HepG2 (cell line): ENCODE measurements at regions not wholly inside any gene's neighbourhood (a gene's known extent, or its start where the extent isn't known, plus 50 kb on each side); places are given as distances from the start of the nearest gene placed in this dataset.

ENCODE experiments used
- BHLHE40 ChIP-seq: IDR thresholded peaks from 2 replicates; pipeline ENCODE4 v1.6.1; 2011; ENCODE audit warnings: low read length, improper control_type of control experiment
- HOXA3 ChIP-seq: sonication (generic); formaldehyde crosslinking; IDR thresholded peaks from 2 replicates; pipeline ENCODE4 v1.5.0; 2020; ENCODE audit warnings: missing genetic modification reagents
- MYC ChIP-seq: sonication (generic); formaldehyde crosslinking; IDR thresholded peaks from 2 replicates; pipeline ENCODE4 v1.9.0; 2021; ENCODE audit warnings: missing genetic modification reagents, borderline replicate concordance
- RAD21 ChIP-seq: fragments of 450-650 bp; formaldehyde crosslinking; IDR thresholded peaks from 2 replicates; pipeline ENCODE4 v1.5.0; 2020; ENCODE audit warnings: mild to moderate bottlenecking
- RFX5 ChIP-seq: IDR thresholded peaks from 2 replicates; pipeline ENCODE4 v1.6.1; 2011; ENCODE audit warnings: low read depth, low read length, improper control_type of control experiment
- SIN3A ChIP-seq: IDR thresholded peaks from 2 replicates; pipeline ENCODE4 v1.6.1; 2011; ENCODE audit warnings: low read depth, mild to moderate bottlenecking, control low read depth, low read length, borderline replicate concordance
- ZNF121 ChIP-seq: sonication (generic); formaldehyde crosslinking; IDR thresholded peaks from 2 replicates; pipeline ENCODE4 v1.5.0; 2020; ENCODE audit warnings: mild to moderate bottlenecking, missing genetic modification reagents
- TF ChIP-seq, protein P1 (sequence below): sonication (generic); formaldehyde crosslinking; IDR thresholded peaks from 2 replicates; pipeline ENCODE4 v1.5.0; 2020; ENCODE audit warnings: mild to moderate bottlenecking, missing genetic modification reagents, moderate library complexity
- TF ChIP-seq, protein P2 (sequence below): sonication (generic); formaldehyde crosslinking; IDR thresholded peaks from 2 replicates; pipeline ENCODE4 v1.5.1; 2020; ENCODE audit warnings: missing genetic modification reagents, mild to moderate bottlenecking, borderline replicate concordance
- TF ChIP-seq, protein P3 (sequence below): fragments of 450-650 bp; IDR thresholded peaks from 2 replicates; pipeline ENCODE4 v1.6.1; 2017; ENCODE audit warnings: mild to moderate bottlenecking
- TF ChIP-seq, protein P4 (sequence below), 2 experiments: IDR thresholded peaks; 2 replicates each; pipeline ENCODE4 v1.6.1; 2011 to 2012; ENCODE audit warnings: low read length in 2 of 2, borderline replicate concordance in 1 of 2, low read depth in 1 of 2, mild to moderate bottlenecking in 1 of 2, moderate library complexity in 1 of 2

DNA sequence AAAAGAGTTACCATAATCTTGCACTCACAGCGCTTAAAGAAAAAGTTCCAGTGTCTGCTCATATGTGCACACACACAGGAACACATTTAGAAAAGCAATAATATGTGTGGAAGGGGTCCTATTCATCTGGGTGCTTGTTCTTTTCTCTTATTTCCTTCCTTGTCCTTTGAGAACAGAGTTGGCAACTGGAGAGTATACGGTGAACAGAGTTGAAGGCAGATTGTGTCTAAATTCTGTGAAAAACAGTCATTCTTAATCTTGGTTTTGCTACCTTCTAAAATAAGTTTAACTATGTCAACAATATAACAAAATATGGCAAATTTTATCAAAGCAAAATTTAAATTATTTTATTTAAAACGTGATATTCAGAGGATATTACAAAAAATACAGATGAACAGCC, 365.1 kb upstream of the NOCT start:
- TF ChIP-seq, protein P1, sequence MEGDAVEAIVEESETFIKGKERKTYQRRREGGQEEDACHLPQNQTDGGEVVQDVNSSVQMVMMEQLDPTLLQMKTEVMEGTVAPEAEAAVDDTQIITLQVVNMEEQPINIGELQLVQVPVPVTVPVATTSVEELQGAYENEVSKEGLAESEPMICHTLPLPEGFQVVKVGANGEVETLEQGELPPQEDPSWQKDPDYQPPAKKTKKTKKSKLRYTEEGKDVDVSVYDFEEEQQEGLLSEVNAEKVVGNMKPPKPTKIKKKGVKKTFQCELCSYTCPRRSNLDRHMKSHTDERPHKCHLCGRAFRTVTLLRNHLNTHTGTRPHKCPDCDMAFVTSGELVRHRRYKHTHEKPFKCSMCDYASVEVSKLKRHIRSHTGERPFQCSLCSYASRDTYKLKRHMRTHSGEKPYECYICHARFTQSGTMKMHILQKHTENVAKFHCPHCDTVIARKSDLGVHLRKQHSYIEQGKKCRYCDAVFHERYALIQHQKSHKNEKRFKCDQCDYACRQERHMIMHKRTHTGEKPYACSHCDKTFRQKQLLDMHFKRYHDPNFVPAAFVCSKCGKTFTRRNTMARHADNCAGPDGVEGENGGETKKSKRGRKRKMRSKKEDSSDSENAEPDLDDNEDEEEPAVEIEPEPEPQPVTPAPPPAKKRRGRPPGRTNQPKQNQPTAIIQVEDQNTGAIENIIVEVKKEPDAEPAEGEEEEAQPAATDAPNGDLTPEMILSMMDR (CRISPR knock-in tag) = no peak
- TF ChIP-seq, protein P2, sequence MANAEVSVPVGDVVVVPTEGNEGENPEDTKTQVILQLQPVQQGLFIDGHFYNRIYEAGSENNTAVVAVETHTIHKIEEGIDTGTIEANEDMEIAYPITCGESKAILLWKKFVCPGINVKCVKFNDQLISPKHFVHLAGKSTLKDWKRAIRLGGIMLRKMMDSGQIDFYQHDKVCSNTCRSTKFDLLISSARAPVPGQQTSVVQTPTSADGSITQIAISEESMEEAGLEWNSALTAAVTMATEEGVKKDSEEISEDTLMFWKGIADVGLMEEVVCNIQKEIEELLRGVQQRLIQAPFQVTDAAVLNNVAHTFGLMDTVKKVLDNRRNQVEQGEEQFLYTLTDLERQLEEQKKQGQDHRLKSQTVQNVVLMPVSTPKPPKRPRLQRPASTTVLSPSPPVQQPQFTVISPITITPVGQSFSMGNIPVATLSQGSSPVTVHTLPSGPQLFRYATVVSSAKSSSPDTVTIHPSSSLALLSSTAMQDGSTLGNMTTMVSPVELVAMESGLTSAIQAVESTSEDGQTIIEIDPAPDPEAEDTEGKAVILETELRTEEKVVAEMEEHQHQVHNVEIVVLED = no peak
- no peak for TF ChIP-seq ZNF121 (CRISPR knock-in tag)
- no peak for TF ChIP-seq RFX5
- TF ChIP-seq, protein P3, sequence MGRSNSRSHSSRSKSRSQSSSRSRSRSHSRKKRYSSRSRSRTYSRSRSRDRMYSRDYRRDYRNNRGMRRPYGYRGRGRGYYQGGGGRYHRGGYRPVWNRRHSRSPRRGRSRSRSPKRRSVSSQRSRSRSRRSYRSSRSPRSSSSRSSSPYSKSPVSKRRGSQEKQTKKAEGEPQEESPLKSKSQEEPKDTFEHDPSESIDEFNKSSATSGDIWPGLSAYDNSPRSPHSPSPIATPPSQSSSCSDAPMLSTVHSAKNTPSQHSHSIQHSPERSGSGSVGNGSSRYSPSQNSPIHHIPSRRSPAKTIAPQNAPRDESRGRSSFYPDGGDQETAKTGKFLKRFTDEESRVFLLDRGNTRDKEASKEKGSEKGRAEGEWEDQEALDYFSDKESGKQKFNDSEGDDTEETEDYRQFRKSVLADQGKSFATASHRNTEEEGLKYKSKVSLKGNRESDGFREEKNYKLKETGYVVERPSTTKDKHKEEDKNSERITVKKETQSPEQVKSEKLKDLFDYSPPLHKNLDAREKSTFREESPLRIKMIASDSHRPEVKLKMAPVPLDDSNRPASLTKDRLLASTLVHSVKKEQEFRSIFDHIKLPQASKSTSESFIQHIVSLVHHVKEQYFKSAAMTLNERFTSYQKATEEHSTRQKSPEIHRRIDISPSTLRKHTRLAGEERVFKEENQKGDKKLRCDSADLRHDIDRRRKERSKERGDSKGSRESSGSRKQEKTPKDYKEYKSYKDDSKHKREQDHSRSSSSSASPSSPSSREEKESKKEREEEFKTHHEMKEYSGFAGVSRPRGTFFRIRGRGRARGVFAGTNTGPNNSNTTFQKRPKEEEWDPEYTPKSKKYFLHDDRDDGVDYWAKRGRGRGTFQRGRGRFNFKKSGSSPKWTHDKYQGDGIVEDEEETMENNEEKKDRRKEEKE = no peak
- TF ChIP-seq SIN3A = no peak
- no peak for TF ChIP-seq BHLHE40
- TF ChIP-seq, protein P4, sequence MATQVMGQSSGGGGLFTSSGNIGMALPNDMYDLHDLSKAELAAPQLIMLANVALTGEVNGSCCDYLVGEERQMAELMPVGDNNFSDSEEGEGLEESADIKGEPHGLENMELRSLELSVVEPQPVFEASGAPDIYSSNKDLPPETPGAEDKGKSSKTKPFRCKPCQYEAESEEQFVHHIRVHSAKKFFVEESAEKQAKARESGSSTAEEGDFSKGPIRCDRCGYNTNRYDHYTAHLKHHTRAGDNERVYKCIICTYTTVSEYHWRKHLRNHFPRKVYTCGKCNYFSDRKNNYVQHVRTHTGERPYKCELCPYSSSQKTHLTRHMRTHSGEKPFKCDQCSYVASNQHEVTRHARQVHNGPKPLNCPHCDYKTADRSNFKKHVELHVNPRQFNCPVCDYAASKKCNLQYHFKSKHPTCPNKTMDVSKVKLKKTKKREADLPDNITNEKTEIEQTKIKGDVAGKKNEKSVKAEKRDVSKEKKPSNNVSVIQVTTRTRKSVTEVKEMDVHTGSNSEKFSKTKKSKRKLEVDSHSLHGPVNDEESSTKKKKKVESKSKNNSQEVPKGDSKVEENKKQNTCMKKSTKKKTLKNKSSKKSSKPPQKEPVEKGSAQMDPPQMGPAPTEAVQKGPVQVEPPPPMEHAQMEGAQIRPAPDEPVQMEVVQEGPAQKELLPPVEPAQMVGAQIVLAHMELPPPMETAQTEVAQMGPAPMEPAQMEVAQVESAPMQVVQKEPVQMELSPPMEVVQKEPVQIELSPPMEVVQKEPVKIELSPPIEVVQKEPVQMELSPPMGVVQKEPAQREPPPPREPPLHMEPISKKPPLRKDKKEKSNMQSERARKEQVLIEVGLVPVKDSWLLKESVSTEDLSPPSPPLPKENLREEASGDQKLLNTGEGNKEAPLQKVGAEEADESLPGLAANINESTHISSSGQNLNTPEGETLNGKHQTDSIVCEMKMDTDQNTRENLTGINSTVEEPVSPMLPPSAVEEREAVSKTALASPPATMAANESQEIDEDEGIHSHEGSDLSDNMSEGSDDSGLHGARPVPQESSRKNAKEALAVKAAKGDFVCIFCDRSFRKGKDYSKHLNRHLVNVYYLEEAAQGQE (IDR thresholded peaks at IDR 0.05; ENCODE audit: borderline replicate concordance in 1 of 2, low read depth in 1 of 2, low read length in 2 of 2) = no peak
- no peak for TF ChIP-seq MYC (CRISPR knock-in tag)
- TF ChIP-seq RAD21 = no peak
- TF ChIP-seq HOXA3 = no peak
